KMS-11 (cell line): ENCODE measurements at regions not wholly inside any gene's neighbourhood (a gene's known extent, or its start where the extent isn't known, plus 50 kb on each side); places are given as distances from the start of the nearest gene placed in this dataset.

ENCODE experiments used
- H2AFZ ChIP-seq: fragments of 200-600 bp; sonication (generic); 2 replicates; pipeline ENCODE4 v1.6.1; 2016; ENCODE audit warnings: antibody characterized with exemption, mixed run types, low read depth
- H3K27ac ChIP-seq: fragments of 200-600 bp; sonication (generic); 2 replicates; pipeline ENCODE4 v1.6.1; 2016; ENCODE audit warnings: mild to moderate bottlenecking, mixed run types
- H3K27me3 ChIP-seq: fragments of 200-600 bp; sonication (generic); 2 replicates; pipeline ENCODE4 v1.6.1; 2017; ENCODE audit warnings: mild to moderate bottlenecking, low read depth, mixed run types, moderate library complexity; ENCODE audit not compliant: insufficient read depth
- H3K36me3 ChIP-seq: fragments of 200-600 bp; sonication (generic); 2 replicates; pipeline ENCODE4 v1.6.1; 2017; ENCODE audit warnings: mild to moderate bottlenecking, mixed run types; ENCODE audit not compliant: insufficient read depth
- H3K4me1 ChIP-seq: fragments of 200-600 bp; sonication (generic); 2 replicates; pipeline ENCODE4 v1.6.1; 2016; ENCODE audit warnings: mild to moderate bottlenecking, low read depth, mixed run types; ENCODE audit not compliant: poor library complexity, severe bottlenecking
- H3K4me2 ChIP-seq: fragments of 200-600 bp; sonication (generic); 2 replicates; pipeline ENCODE4 v1.7.0; 2016; ENCODE audit warnings: mild to moderate bottlenecking, mixed run types
- H3K4me3 ChIP-seq: fragments of 200-600 bp; sonication (generic); IDR thresholded peaks from 2 replicates; pipeline ENCODE4 v1.6.1; 2017; ENCODE audit warnings: low read depth, low read length, mixed read lengths; ENCODE audit not compliant: insufficient read depth
- H3K79me2 ChIP-seq: fragments of 200-600 bp; sonication (generic); 2 replicates; pipeline ENCODE4 v1.6.1; 2016; ENCODE audit warnings: low read depth, mixed run types; ENCODE audit not compliant: insufficient read depth
- H3K9ac ChIP-seq: fragments of 200-600 bp; sonication (generic); 2 replicates; pipeline ENCODE4 v1.6.1; 2016; ENCODE audit warnings: mild to moderate bottlenecking, mixed run types
- H4K20me1 ChIP-seq: fragments of 200-600 bp; sonication (generic); 2 replicates; pipeline ENCODE4 v1.6.1; 2016; ENCODE audit warnings: mild to moderate bottlenecking, mixed run types; ENCODE audit not compliant: insufficient read depth
- CTCF ChIP-seq: fragments of 200-600 bp; sonication (generic); conservative IDR thresholded peaks from 2 replicates; pipeline ENCODE4 v1.6.1; 2017; ENCODE audit warnings: low read depth, mild to moderate bottlenecking, antibody characterized with exemption, low read length, moderate library complexity, mixed read lengths

GRCh38 chr1:55980582-55980981, 598.8 kb downstream of the PLPP3 start:
- Histone ChIP-seq H3K4me1 (no peaks in the 10 kb centered on the region), H3K9ac (no peak overlapping the region), H2AFZ (no peak overlapping the region), H3K27me3 (no peaks in the 10 kb centered on the region), H3K79me2 (no peaks in the 10 kb centered on the region), H3K4me3 (no peak overlapping the region), H4K20me1 (no peaks in the 10 kb centered on the region), H3K4me2 (no peak overlapping the region), H3K27ac (no peak overlapping the region), H3K36me3 (no peaks in the 10 kb centered on the region)
- no peak for TF ChIP-seq CTCF

GRCh38 chr1:55974714-55975441, 604.5 kb downstream of the PLPP3 start:
- Histone ChIP-seq H3K27me3 (no peaks in the 10 kb centered on the region), H3K4me2 (no peak overlapping the region), H3K4me1 (no peaks in the 10 kb centered on the region), H2AFZ (no peak overlapping the region), H3K9ac (no peak overlapping the region), H4K20me1 (no peaks in the 10 kb centered on the region), H3K36me3 (no peaks in the 10 kb centered on the region), H3K27ac (no peak overlapping the region), H3K4me3 (no peak overlapping the region), H3K79me2 (no peaks in the 10 kb centered on the region)
- no peak for TF ChIP-seq CTCF

GRCh38 chr1:55970526-55971110, 608.7 kb downstream of the PLPP3 start:
- no peaks in the 10 kb centered on the region for H3K36me3 ChIP-seq
- no peak overlapping the region for H3K4me3 ChIP-seq
- H4K20me1 ChIP-seq, result no peaks in the 10 kb centered on the region
- no peaks in the 10 kb centered on the region for H3K27me3 ChIP-seq
- H3K4me2 ChIP-seq, result no peak overlapping the region
- H3K79me2 ChIP-seq, result no peaks in the 10 kb centered on the region
- H3K9ac ChIP-seq, result no peak overlapping the region
- peaks cover 11% of the 10 kb centered on the region for H3K4me1 ChIP-seq
- H3K27ac ChIP-seq, result no peak overlapping the region
- no peak overlapping the region for H2AFZ ChIP-seq
- TF ChIP-seq CTCF, result no peak

GRCh38 chr1:55969322-55969721, 610.0 kb downstream of the PLPP3 start:
- no peaks in the 10 kb centered on the region for H4K20me1 ChIP-seq
- no peak for TF ChIP-seq CTCF
- H3K36me3 ChIP-seq, result no peaks in the 10 kb centered on the region
- H3K27me3 ChIP-seq, result no peaks in the 10 kb centered on the region
- H3K4me1 ChIP-seq, result peaks cover 11% of the 10 kb centered on the region
- no peak overlapping the region for H3K4me3 ChIP-seq
- no peaks in the 10 kb centered on the region for H3K79me2 ChIP-seq
- no peak overlapping the region for H2AFZ ChIP-seq
- H3K27ac ChIP-seq, result no peak overlapping the region
- H3K9ac ChIP-seq, result no peak overlapping the region
- H3K4me2 ChIP-seq, result no peak overlapping the region
